Psoas muscle (tissue), 7 donors: ENCODE measurements at regions not wholly inside any gene's neighbourhood (a gene's known extent, or its start where the extent isn't known, plus 50 kb on each side); places are given as distances from the start of the nearest gene placed in this dataset.

Source experiments
- ATAC-seq, 4 donors: fragments of 200-7000 bp; cut with Tn5 transposase; one replicate each; pipeline ENCODE4 v1.9.1; 2020; ENCODE audit warnings: moderate library complexity in 3 of 4, mild to moderate bottlenecking in 2 of 4
- DNase-seq, 2 donors: peaks; one replicate each; pipeline ENCODE4 v3.0.0-alpha.2; 2020
- H3K27ac ChIP-seq: fragments of 200-600 bp; one replicate; pipeline ENCODE4 v1.8.0; 2022
- H3K27me3 ChIP-seq, 3 donors: fragments of 200-600 bp in 1 of 3; one replicate each; pipeline versions ENCODE4 v1.6.1 to v1.8.0; 2013 to 2022; ENCODE audit warnings: low read length in 2 of 3, mild to moderate bottlenecking in 2 of 3, moderate library complexity in 1 of 3; ENCODE audit not compliant: insufficient read depth in 3 of 3
- H3K36me3 ChIP-seq, 2 donors: fragments of 200-600 bp in 1 of 2; one replicate each; pipeline versions ENCODE4 v1.6.1 to v1.8.0; 2013 to 2022; ENCODE audit warnings: low read depth in 1 of 2, mild to moderate bottlenecking in 1 of 2, moderate library complexity in 1 of 2; ENCODE audit not compliant: insufficient read depth in 1 of 2
- H3K4me1 ChIP-seq: fragments of 200-600 bp; one replicate; pipeline ENCODE4 v1.8.0; 2022
- H3K4me3 ChIP-seq: fragments of 200-600 bp; one replicate; pipeline ENCODE4 v1.8.0; 2022; ENCODE audit warnings: mild to moderate bottlenecking
- H3K9me3 ChIP-seq: fragments of 200-600 bp; one replicate; pipeline ENCODE4 v1.8.0; 2022
- CTCF ChIP-seq: fragments of 200-600 bp; IDR thresholded peaks from one replicate; pipeline ENCODE4 v1.8.0; 2022; ENCODE audit warnings: antibody characterized with exemption
- WGBS, 3 donors: extraction: QIAGEN DNeasy Blood & Tissue Kit; methylation state at CpG; one replicate each; pipeline versions ENCODE4 v1.1.6 to v1.1.7; 2013; 5-methylcytosine and 5-hydroxymethylcytosine counted together
- intact Hi-C, 2 donors: fragments of 100-400 bp; cut with DNase I; formaldehyde crosslinking; loops; one replicate each; pipeline versions ENCODE4 v1.11.0 to v1.14.2; 2022
- donor health status: healthy with polysubstance abuse.
- donor health status: DM: no; HTN: no; CAD: no; lungs with moderate emphysema.
- donor health status: Bipolar disorder and iron deficiency.
- donor health status: healthy.
- donor health status: DM: yes; HTN: yes; CAD: no.
- donor health status: DM: no; HTN: no; CAD: no.
- donor health status: DM: yes; HTN: yes; CAD: no.

GRCh38 chr2:6219906-6220305 lies 527.7 kb downstream of the SOX11 start:
- H3K9me3 ChIP-seq = no peaks in the 10 kb centered on the region
- 90 to 91% (median 90%) methylated on average over 4 of the region's 4 CpGs for WGBS, 3 donors
- H3K36me3 ChIP-seq = no peaks in the 10 kb centered on the region
- H3K4me1 ChIP-seq = no peaks in the 10 kb centered on the region
- H3K27ac ChIP-seq = no peak overlapping the region
- no peak for TF ChIP-seq CTCF
- ATAC-seq (no peak), DNase-seq (no peak)
- H3K27me3 ChIP-seq = no peaks in the 10 kb centered on the region
- no peak overlapping the region for H3K4me3 ChIP-seq
- intact Hi-C loops = no loop called here

- H3K27ac ChIP-seq = no peak overlapping the region
- TF ChIP-seq CTCF = no peak
- 83 to 90% (median 88%) methylated on average over 4 of the region's 4 CpGs for WGBS, 3 donors
- H3K27me3 ChIP-seq = no peaks in the 10 kb centered on the region
- no peak overlapping the region for H3K4me3 ChIP-seq
- no peaks in the 10 kb centered on the region for H3K36me3 ChIP-seq
- no peaks in the 10 kb centered on the region for H3K4me1 ChIP-seq
- no peak for DNase-seq
- ATAC-seq = no peak
- H3K9me3 ChIP-seq = no peaks in the 10 kb centered on the region
- intact Hi-C loops = no loop called here
Measured at GRCh38 chr2:6222296-6222695, 530.1 kb downstream of the SOX11 start.

- Histone ChIP-seq H3K4me3 (no peak overlapping the region), H3K27ac (no peak overlapping the region), H3K4me1 (no peaks in the 10 kb centered on the region), H3K36me3 (no peaks in the 10 kb centered on the region), H3K9me3 (no peaks in the 10 kb centered on the region), H3K27me3 (no peaks in the 10 kb centered on the region)
- intact Hi-C loops = no loop called here
- no peak for ATAC-seq
- no peak for DNase-seq
- TF ChIP-seq CTCF = no peak
- 26 to 41% (median 29%) methylated on average over 4 of the region's 4 CpGs for WGBS, 3 donors
Measured at GRCh38 chr2:6224267-6224666, 532.1 kb downstream of the SOX11 start.

- Histone ChIP-seq H3K27ac (no peak overlapping the region), H3K36me3 (no peaks in the 10 kb centered on the region), H3K4me3 (no peak overlapping the region), H3K27me3 (no peaks in the 10 kb centered on the region), H3K9me3 (no peaks in the 10 kb centered on the region), H3K4me1 (no peaks in the 10 kb centered on the region)
- no peak for ATAC-seq
- no peak for DNase-seq
- intact Hi-C loops = no loop called here
- no peak for TF ChIP-seq CTCF
- WGBS, 3 donors = 52 to 89% (median 88%) methylated on average over 1 to 2 of the region's 2 CpGs
Measured at GRCh38 chr2:6228251-6228650, 536.1 kb downstream of the SOX11 start.

- H3K36me3 ChIP-seq = no peaks in the 10 kb centered on the region
- intact Hi-C loops = no loop called here
- no peaks in the 10 kb centered on the region for H3K4me1 ChIP-seq
- H3K27me3 ChIP-seq = no peaks in the 10 kb centered on the region
- TF ChIP-seq CTCF = no peak
- 88 to 95% (median 92%) methylated on average over 5 of the region's 5 CpGs for WGBS, 3 donors
- H3K27ac ChIP-seq = no peak overlapping the region
- ATAC-seq (no peak), DNase-seq (no peak)
- no peaks in the 10 kb centered on the region for H3K9me3 ChIP-seq
- no peak overlapping the region for H3K4me3 ChIP-seq
Measured at GRCh38 chr2:6231166-6231565, 539.0 kb downstream of the SOX11 start.
